NB4 (cell line): ENCODE measurements at regions not wholly inside any gene's neighbourhood (a gene's known extent, or its start where the extent isn't known, plus 50 kb on each side); places are given as distances from the start of the nearest gene placed in this dataset.

Experiments used
- DNase-seq: peaks from one replicate; pipeline ENCODE4 v3.0.0; 2010; ENCODE audit warnings: low read depth
- H3K4me3 ChIP-seq: one replicate; pipeline ENCODE4 v1.5.1; 2011; ENCODE audit warnings: mild to moderate bottlenecking, low read depth, low read length, moderate library complexity
- MAX ChIP-seq: IDR thresholded peaks from 2 replicates; pipeline ENCODE4 v1.6.1; 2011; ENCODE audit warnings: low read depth, low read length
- MYC ChIP-seq: IDR thresholded peaks from 2 replicates; pipeline ENCODE4 v1.6.1; 2011; ENCODE audit warnings: low read depth, low read length
- POLR2A ChIP-seq: IDR thresholded peaks from 2 replicates; pipeline ENCODE4 v1.6.1; 2011; ENCODE audit warnings: mild to moderate bottlenecking; ENCODE audit not compliant: insufficient read length; ENCODE audit errors: extremely low read depth
- TF ChIP-seq, protein P1 (sequence below): IDR thresholded peaks from one replicate; pipeline ENCODE4 v1.5.1; 2012; ENCODE audit warnings: low read depth, low read length

DNA sequence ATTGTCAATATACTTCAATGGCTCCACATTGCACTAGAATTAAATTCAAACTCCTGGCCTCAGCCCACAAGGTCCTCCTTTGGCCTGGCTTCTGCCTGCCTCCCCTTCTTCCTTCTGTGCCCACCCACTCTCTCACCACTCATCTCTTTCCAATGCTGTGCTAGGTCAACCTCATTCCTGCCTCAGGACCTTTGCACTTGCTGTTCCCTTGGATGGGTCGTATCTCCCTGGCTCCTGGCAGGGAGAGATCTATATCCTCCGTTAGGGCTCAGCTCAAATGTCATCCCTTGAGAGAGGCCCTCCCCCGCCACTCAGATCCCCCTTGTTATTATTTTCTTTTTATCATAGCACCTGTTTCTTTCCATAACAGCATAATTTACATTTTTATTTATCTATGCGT lies 79.9 kb upstream of the LHX5 start:
- DNase-seq = no peak
- TF ChIP-seq MYC = no peak
- no peak for TF ChIP-seq MAX
- TF ChIP-seq, protein P1, sequence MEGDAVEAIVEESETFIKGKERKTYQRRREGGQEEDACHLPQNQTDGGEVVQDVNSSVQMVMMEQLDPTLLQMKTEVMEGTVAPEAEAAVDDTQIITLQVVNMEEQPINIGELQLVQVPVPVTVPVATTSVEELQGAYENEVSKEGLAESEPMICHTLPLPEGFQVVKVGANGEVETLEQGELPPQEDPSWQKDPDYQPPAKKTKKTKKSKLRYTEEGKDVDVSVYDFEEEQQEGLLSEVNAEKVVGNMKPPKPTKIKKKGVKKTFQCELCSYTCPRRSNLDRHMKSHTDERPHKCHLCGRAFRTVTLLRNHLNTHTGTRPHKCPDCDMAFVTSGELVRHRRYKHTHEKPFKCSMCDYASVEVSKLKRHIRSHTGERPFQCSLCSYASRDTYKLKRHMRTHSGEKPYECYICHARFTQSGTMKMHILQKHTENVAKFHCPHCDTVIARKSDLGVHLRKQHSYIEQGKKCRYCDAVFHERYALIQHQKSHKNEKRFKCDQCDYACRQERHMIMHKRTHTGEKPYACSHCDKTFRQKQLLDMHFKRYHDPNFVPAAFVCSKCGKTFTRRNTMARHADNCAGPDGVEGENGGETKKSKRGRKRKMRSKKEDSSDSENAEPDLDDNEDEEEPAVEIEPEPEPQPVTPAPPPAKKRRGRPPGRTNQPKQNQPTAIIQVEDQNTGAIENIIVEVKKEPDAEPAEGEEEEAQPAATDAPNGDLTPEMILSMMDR = no peak
- TF ChIP-seq POLR2A = no peak
- no peak overlapping the region for H3K4me3 ChIP-seq

GRCh38 chr12:113548467-113548866 lies 76.8 kb upstream of the LHX5 start:
- DNase-seq = no peak
- TF ChIP-seq MAX (no peak), POLR2A (no peak), MYC (no peak)
- TF ChIP-seq, protein P1 = no peak
- no peak overlapping the region for H3K4me3 ChIP-seq

DNA sequence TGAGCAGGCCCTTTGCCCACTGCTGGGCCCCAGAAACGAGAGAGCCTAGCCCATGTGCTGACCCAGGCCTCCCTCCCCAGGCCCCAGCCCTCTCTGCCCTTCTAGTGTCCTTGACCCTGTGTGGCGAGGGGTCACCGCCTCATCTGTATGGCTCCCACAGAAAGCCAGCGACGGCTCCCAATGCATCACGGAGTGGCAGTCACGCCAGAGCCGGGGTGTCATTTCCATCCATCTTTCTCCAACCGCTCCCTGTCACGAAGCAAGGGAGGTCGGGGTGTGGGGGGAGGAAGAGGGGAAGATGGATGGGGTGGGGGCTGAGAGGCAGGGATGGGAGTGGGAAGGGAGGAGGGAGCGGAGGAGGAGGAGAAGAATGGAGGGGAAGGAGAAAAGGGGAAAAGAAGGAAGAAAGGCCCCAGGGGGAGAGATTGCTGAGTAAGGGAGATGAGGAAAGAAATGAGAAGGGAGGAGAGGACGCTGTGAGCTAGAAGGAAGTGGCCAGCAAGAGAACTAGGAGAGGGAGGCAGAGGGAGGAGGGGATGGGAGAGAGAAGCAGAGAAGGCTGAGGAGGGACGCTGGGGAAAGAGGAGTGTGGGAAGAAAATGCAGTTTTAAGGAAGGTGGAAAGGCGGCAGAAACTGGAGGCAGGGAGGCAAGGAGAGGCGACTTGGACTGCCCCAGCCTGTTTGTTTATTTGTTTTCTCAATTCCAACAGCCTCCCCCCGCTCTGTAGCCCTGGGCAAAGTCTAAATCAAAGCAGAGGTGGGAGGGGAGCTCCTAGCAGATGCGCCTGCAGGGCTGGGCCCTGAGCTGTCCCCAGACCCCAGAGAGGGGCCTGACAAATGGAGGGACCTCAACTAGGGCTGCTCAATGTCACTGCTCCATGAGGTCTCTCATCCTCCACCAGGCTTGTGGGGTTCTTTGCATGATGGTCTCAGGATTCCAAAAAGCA lies 75.5 kb upstream of the LHX5 start:
- TF ChIP-seq, protein P1 = no peak
- TF ChIP-seq MYC = no peak
- TF ChIP-seq MAX = no peak
- TF ChIP-seq POLR2A = no peak
- no peak for DNase-seq
- no peak overlapping the region for H3K4me3 ChIP-seq

GRCh38 chr12:113537751-113538087 lies 66.0 kb upstream of the LHX5 start:
- no peak overlapping the region for H3K4me3 ChIP-seq
- no peak for DNase-seq
- no peak for TF ChIP-seq MYC
- TF ChIP-seq MAX = no peak
- TF ChIP-seq POLR2A = no peak
- TF ChIP-seq, protein P1 = no peak

DNA sequence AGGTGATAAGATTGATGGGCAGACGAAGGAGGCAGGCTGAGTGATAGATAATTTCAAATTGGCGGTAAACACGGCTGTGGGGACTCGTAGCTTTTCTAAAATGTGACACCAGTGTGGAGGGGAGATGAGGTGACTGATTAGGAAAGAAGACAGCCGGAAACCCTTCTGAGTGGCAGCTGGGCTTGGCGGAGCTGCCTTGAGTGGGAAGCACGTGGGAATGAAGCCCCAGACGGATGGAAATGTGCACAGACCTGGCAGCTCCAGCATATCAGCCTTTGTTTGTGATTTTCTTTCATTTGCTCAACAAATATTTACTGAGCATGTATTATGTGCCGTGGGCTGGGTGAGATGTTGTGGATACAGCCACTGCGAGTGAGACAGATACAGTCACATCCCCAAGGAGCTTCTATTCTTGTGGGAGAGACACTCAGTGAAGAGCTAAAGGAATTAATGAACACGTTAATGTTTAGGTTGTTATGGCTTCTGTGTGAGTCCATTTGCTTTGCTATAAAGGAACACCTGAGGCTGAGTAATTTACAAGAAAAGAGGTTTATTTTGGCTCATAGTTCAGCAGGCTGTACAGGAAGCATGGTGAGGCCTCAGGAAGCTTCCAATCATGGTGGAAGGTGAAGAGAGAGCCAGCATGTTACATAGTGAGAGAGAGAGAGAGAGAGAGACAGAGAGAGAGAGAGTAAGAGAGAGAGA lies 65.5 kb upstream of the LHX5 start:
- no peak overlapping the region for H3K4me3 ChIP-seq
- TF ChIP-seq MAX (no peak), MYC (no peak), POLR2A (no peak)
- TF ChIP-seq, protein P1 = no peak
- no peak for DNase-seq
